Left renal cortex interstitium (tissue), 4 donors: ENCODE measurements at regions not wholly inside any gene's neighbourhood (a gene's known extent, or its start where the extent isn't known, plus 50 kb on each side); places are given as distances from the start of the nearest gene placed in this dataset.
"Not testable (repeated sequence)": the region's sequence is repeated elsewhere in the genome, so short reads cannot be mapped to it uniquely, and the experiment has no call there.

Experiments
- DNase-seq, 4 donors: peaks; one replicate each; pipeline ENCODE4 v3.0.0-alpha.2; 2013; ENCODE audit warnings: low read depth in 4 of 4, low spot score in 2 of 4, missing footprints in 1 of 4

- DNase-seq: no peak
Measured at GRCh38 chrX:66698273-66699204, 59.7 kb upstream of the EDA2R start.

GRCh38 chrX:66692512-66692911, 53.6 kb upstream of the EDA2R start:
- DNase-seq: not testable (repeated sequence)
